Body of pancreas (tissue), 4 donors: ENCODE measurements at regions not wholly inside any gene's neighbourhood (a gene's known extent, or its start where the extent isn't known, plus 50 kb on each side); places are given as distances from the start of the nearest gene placed in this dataset.

Source experiments
- CTCF ChIP-seq, 7 experiments: fragments of 450-650 bp in 4 of 7; fragments of 200-600 bp in 3 of 7; sonication (generic) in 3 of 7; IDR thresholded peaks; one replicate each; pipeline ENCODE4 v1.5.1; 2016 to 2019; ENCODE audit warnings: antibody characterized with exemption in 7 of 7
- POLR2A ChIP-seq, 3 donors: fragments of 450-650 bp; IDR thresholded peaks; one replicate each; pipeline ENCODE4 v1.6.1; 2016; ENCODE audit warnings: antibody characterized with exemption in 3 of 3, mild to moderate bottlenecking in 2 of 3

DNA sequence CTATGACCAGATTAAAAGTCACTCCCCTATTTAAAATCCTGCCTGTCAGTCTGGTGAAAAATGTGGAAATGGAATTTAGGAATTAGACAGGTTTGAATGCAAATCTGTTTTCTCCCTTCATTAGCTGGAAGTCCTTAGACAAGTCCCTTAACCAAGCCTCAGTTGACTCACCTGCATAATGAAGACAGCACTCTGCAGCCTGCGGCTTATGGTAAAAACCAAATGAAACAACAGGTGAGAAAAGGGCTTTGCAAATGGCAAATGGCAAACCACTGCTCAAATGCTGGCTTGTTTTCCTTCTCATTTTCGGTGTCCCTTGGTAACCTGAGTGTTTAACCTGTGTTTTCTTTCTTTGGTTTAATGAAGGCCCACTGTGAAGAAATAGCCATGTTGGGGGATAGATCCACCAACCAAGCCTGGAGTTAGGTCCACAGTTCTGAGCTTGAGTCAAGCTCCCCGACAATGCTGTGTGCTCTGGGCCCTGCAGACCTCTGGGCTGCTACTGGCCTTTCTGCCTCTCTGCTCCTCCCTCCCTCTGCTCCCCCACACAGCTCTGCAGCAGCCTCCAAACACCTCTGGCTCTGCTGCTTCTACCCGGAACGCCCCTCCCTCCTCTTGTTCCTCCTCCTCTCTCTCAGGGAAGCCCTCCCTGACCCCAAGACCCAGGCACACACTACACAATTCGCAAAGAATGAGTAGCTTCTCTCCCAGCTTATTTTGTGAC, 641.8 kb downstream of the MATN1 start:
- TF ChIP-seq POLR2A (IDR thresholded peaks at IDR 0.05): no peak
- TF ChIP-seq CTCF (IDR thresholded peaks at IDR 0.05): no peak
